Activated CD4-positive, alpha-beta T cell treated with anti-CD3 and anti-CD28 coated beads, Interleukin-2, amount 10 ng/mL, durations not matched to agents 24 days and 14 days (primary cell): ENCODE measurements at regions not wholly inside any gene's neighbourhood (a gene's known extent, or its start where the extent isn't known, plus 50 kb on each side); places are given as distances from the start of the nearest gene placed in this dataset.
"Not testable (repeated sequence)": the region's sequence is repeated elsewhere in the genome, so short reads cannot be mapped to it uniquely, and the experiment has no call there.

Source experiments
- DNase-seq: peaks from one replicate; pipeline ENCODE4 v3.0.0; 2022
- H3K27ac Mint-ChIP-seq: one replicate; pipeline ENCODE4 v1.8.0; 2022; ENCODE audit warnings: mild to moderate bottlenecking, mixed read lengths
- H3K27me3 Mint-ChIP-seq: one replicate; pipeline ENCODE4 v1.8.0; 2022; ENCODE audit warnings: mixed read lengths
- H3K36me3 Mint-ChIP-seq: one replicate; pipeline ENCODE4 v1.8.0; 2022; ENCODE audit warnings: low read depth, mild to moderate bottlenecking, mixed read lengths
- H3K4me1 Mint-ChIP-seq: one replicate; pipeline ENCODE4 v1.8.0; 2021; ENCODE audit warnings: mixed read lengths
- H3K4me3 Mint-ChIP-seq: one replicate; pipeline ENCODE4 v1.8.0; 2022; ENCODE audit warnings: mild to moderate bottlenecking, moderate library complexity, mixed read lengths
- H3K9me3 Mint-ChIP-seq: one replicate; pipeline ENCODE4 v1.8.0; 2021; ENCODE audit warnings: mixed read lengths
- intact Hi-C: fragments of 100-400 bp; cut with micrococcal nuclease; formaldehyde crosslinking; loops from one replicate; pipeline ENCODE4 v1.15.1; 2023

GRCh38 chr7:17396692-17397091 is 98.2 kb downstream of the AHR start:
- Mint-ChIP-seq H3K4me1 (peaks cover 13% of the 10 kb centered on the region), H3K4me3 (no peak overlapping the region), H3K27ac (no peak overlapping the region), H3K36me3 (peaks cover 3% of the 10 kb centered on the region), H3K27me3 (peaks cover 6% of the 10 kb centered on the region), H3K9me3 (peaks cover 30% of the 10 kb centered on the region)
- peak; percentile 10 for DNase-seq
- intact Hi-C loops, result no loop called here

GRCh38 chr7:17401791-17402627 is 103.6 kb downstream of the AHR start:
- intact Hi-C loops, result loop anchor here (5.0 to 10.0 kb wide), 2 partner anchors 100 to 417 kb away; no protein-coding TSS in a partner anchor
- Mint-ChIP-seq H3K36me3 (no peaks in the 10 kb centered on the region), H3K9me3 (peaks cover 11% of the 10 kb centered on the region), H3K27me3 (peaks cover 4% of the 10 kb centered on the region), H3K27ac (peak overlapping the region; percentile 73), H3K4me1 (peaks cover 25% of the 10 kb centered on the region), H3K4me3 (peak overlapping the region; percentile 36)
- peak; percentile 52 for DNase-seq

- Mint-ChIP-seq H3K9me3 (peaks cover 8% of the 10 kb centered on the region), H3K27ac (peak overlapping the region; percentile 73), H3K4me1 (peaks cover 25% of the 10 kb centered on the region), H3K4me3 (peak overlapping the region; percentile 36), H3K27me3 (peaks cover 4% of the 10 kb centered on the region), H3K36me3 (no peaks in the 10 kb centered on the region)
- peak; percentile 50 for DNase-seq
- intact Hi-C loops, result loop anchor here (5.0 to 10.0 kb wide), 2 partner anchors 100 to 418 kb away; no protein-coding TSS in a partner anchor
Measured at GRCh38 chr7:17402628-17403278, 104.3 kb downstream of the AHR start.

- Mint-ChIP-seq H3K4me1 (peaks cover 25% of the 10 kb centered on the region), H3K27me3 (peaks cover 7% of the 10 kb centered on the region), H3K4me3 (no peak overlapping the region), H3K36me3 (no peaks in the 10 kb centered on the region), H3K9me3 (peaks cover 7% of the 10 kb centered on the region), H3K27ac (no peak overlapping the region)
- DNase-seq, result no peak
- intact Hi-C loops, result loop anchor here (5.0 to 10.0 kb wide), 2 partner anchors 102 to 419 kb away; no protein-coding TSS in a partner anchor
Measured at GRCh38 chr7:17404006-17404405, 105.6 kb downstream of the AHR start.

- intact Hi-C loops, result loop anchor here (10.0 kb wide), 1 partner anchor 421 kb away; no protein-coding TSS in a partner anchor
- Mint-ChIP-seq H3K9me3 (peaks cover 3% of the 10 kb centered on the region), H3K36me3 (no peaks in the 10 kb centered on the region), H3K27ac (no peak overlapping the region), H3K4me1 (peaks cover 19% of the 10 kb centered on the region), H3K4me3 (no peak overlapping the region), H3K27me3 (peaks cover 5% of the 10 kb centered on the region)
- DNase-seq, result peak; percentile 8
Measured at GRCh38 chr7:17405786-17406185, 107.3 kb downstream of the AHR start.

GRCh38 chr7:17406738-17407137 is 108.3 kb downstream of the AHR start:
- no peak overlapping the region for H3K4me3 Mint-ChIP-seq
- peaks cover 9% of the 10 kb centered on the region for H3K27me3 Mint-ChIP-seq
- no peak overlapping the region for H3K27ac Mint-ChIP-seq
- H3K4me1 Mint-ChIP-seq, result peaks cover 11% of the 10 kb centered on the region
- intact Hi-C loops, result loop anchor here (10.0 kb wide), 1 partner anchor 422 kb away; no protein-coding TSS in a partner anchor
- H3K36me3 Mint-ChIP-seq, result no peaks in the 10 kb centered on the region
- H3K9me3 Mint-ChIP-seq, result peaks cover under 1% of the 10 kb centered on the region
- DNase-seq, result no peak

GRCh38 chr7:17407229-17407628 is 108.8 kb downstream of the AHR start:
- H3K4me3 Mint-ChIP-seq, result no peak overlapping the region
- intact Hi-C loops, result loop anchor here (10.0 kb wide), 1 partner anchor 422 kb away; no protein-coding TSS in a partner anchor
- H3K9me3 Mint-ChIP-seq, result no peaks in the 10 kb centered on the region
- DNase-seq, result no peak
- no peak overlapping the region for H3K27ac Mint-ChIP-seq
- H3K27me3 Mint-ChIP-seq, result peaks cover 9% of the 10 kb centered on the region
- peaks cover 8% of the 10 kb centered on the region for H3K4me1 Mint-ChIP-seq
- H3K36me3 Mint-ChIP-seq, result no peaks in the 10 kb centered on the region

- intact Hi-C loops, result loop anchor here (10.0 kb wide), 1 partner anchor 424 kb away; no protein-coding TSS in a partner anchor
- Mint-ChIP-seq H3K27me3 (peaks cover 9% of the 10 kb centered on the region), H3K4me1 (peaks cover 2% of the 10 kb centered on the region), H3K9me3 (no peaks in the 10 kb centered on the region), H3K4me3 (no peak overlapping the region), H3K27ac (no peak overlapping the region), H3K36me3 (no peaks in the 10 kb centered on the region)
- peak; percentile 42 for DNase-seq
Measured at GRCh38 chr7:17408245-17408903, 109.9 kb downstream of the AHR start.

- Mint-ChIP-seq H3K36me3 (no peaks in the 10 kb centered on the region), H3K9me3 (no peaks in the 10 kb centered on the region), H3K27ac (no peak overlapping the region), H3K4me3 (no peak overlapping the region), H3K27me3 (peaks cover 9% of the 10 kb centered on the region), H3K4me1 (peaks cover under 1% of the 10 kb centered on the region)
- intact Hi-C loops, result loop anchor here (10.0 kb wide), 1 partner anchor 424 kb away; no protein-coding TSS in a partner anchor
- no peak for DNase-seq
Measured at GRCh38 chr7:17408904-17409290, 110.4 kb downstream of the AHR start.

- DNase-seq, result no peak
- no peaks in the 10 kb centered on the region for H3K36me3 Mint-ChIP-seq
- no peaks in the 10 kb centered on the region for H3K9me3 Mint-ChIP-seq
- no peak overlapping the region for H3K4me3 Mint-ChIP-seq
- H3K27ac Mint-ChIP-seq, result no peak overlapping the region
- intact Hi-C loops, result no loop called here
- H3K27me3 Mint-ChIP-seq, result peaks cover 7% of the 10 kb centered on the region
- H3K4me1 Mint-ChIP-seq, result no peaks in the 10 kb centered on the region
Measured at GRCh38 chr7:17411922-17412321, 113.5 kb downstream of the AHR start.

GRCh38 chr7:17412883-17413282 is 114.4 kb downstream of the AHR start:
- H3K4me3 Mint-ChIP-seq, result no peak overlapping the region
- H3K36me3 Mint-ChIP-seq, result no peaks in the 10 kb centered on the region
- no peaks in the 10 kb centered on the region for H3K9me3 Mint-ChIP-seq
- no peaks in the 10 kb centered on the region for H3K4me1 Mint-ChIP-seq
- H3K27me3 Mint-ChIP-seq, result peaks cover 7% of the 10 kb centered on the region
- peak; percentile 40 for DNase-seq
- no peak overlapping the region for H3K27ac Mint-ChIP-seq
- intact Hi-C loops, result no loop called here

- H3K27ac Mint-ChIP-seq, result no peak overlapping the region
- intact Hi-C loops, result no loop called here
- H3K4me1 Mint-ChIP-seq, result no peaks in the 10 kb centered on the region
- peaks cover 2% of the 10 kb centered on the region for H3K27me3 Mint-ChIP-seq
- H3K36me3 Mint-ChIP-seq, result no peaks in the 10 kb centered on the region
- H3K4me3 Mint-ChIP-seq, result no peak overlapping the region
- DNase-seq, result peak; percentile 47
- H3K9me3 Mint-ChIP-seq, result no peaks in the 10 kb centered on the region
Measured at GRCh38 chr7:17415955-17416354, 117.5 kb downstream of the AHR start.

GRCh38 chr7:17420308-17421015 is 122.0 kb downstream of the AHR start:
- H3K27ac Mint-ChIP-seq, H3K4me3 Mint-ChIP-seq, intact Hi-C loops, H3K9me3 Mint-ChIP-seq, H3K4me1 Mint-ChIP-seq, H3K36me3 Mint-ChIP-seq, H3K27me3 Mint-ChIP-seq: not testable (repeated sequence)
- peak; percentile 28 for DNase-seq
